H1 (cell line): ENCODE measurements at regions not wholly inside any gene's neighbourhood (a gene's known extent, or its start where the extent isn't known, plus 50 kb on each side); places are given as distances from the start of the nearest gene placed in this dataset.
"Not testable (repeated sequence)": the region's sequence is repeated elsewhere in the genome, so short reads cannot be mapped to it uniquely, and the experiment has no call there.

Experiments used
- BRCA1 ChIP-seq: IDR thresholded peaks from 2 replicates; pipeline ENCODE4 v1.6.1; 2012; ENCODE audit warnings: low read depth, low read length, improper control_type of control experiment
- CHD1 ChIP-seq: IDR thresholded peaks from 2 replicates; pipeline ENCODE4 v1.6.1; 2012; ENCODE audit warnings: low read depth, low read length, improper control_type of control experiment
- CREB1 ChIP-seq: IDR thresholded peaks from 2 replicates; pipeline ENCODE4 v1.6.1; 2012; ENCODE audit warnings: inconsistent platforms
- CTCF ChIP-seq, 3 experiments: IDR thresholded peaks; 1 replicate in 2 of 3; 2 replicates in 1 of 3; pipeline versions ENCODE4 v1.5.1 to v1.6.1; 2011; ENCODE audit warnings: low read length in 3 of 3, mild to moderate bottlenecking in 3 of 3, inconsistent platforms in 2 of 3, low read depth in 1 of 3, moderate library complexity in 1 of 3; ENCODE audit not compliant: insufficient read depth in 1 of 3; ENCODE audit errors: control extremely low read depth in 1 of 3
- EP300 ChIP-seq, 2 experiments: IDR thresholded peaks; 1 replicate in 1 of 2; 2 replicates in 1 of 2; pipeline ENCODE4 v1.6.1; 2011 to 2012; ENCODE audit warnings: low read depth in 2 of 2, low read length in 2 of 2, mild to moderate bottlenecking in 2 of 2, borderline replicate concordance in 1 of 2, inconsistent platforms in 1 of 2, moderate library complexity in 1 of 2
- EZH2 ChIP-seq: fragments of 200-600 bp; sonication (generic); IDR thresholded peaks from 2 replicates; pipeline ENCODE4 v1.7.1; 2012; ENCODE audit warnings: low read depth, mild to moderate bottlenecking, moderate library complexity, low read length, inconsistent platforms; ENCODE audit not compliant: severe bottlenecking
- GTF2F1 ChIP-seq: IDR thresholded peaks from 2 replicates; pipeline ENCODE4 v1.6.1; 2012; ENCODE audit warnings: low read depth, low read length, improper control_type of control experiment, borderline replicate concordance
- NRF1 ChIP-seq: IDR thresholded peaks from 2 replicates; pipeline ENCODE4 v1.6.1; 2011; ENCODE audit warnings: mild to moderate bottlenecking, low read depth, low read length, improper control_type of control experiment
- POLR2A ChIP-seq, 2 experiments: IDR thresholded peaks; 1 replicate in 1 of 2; 2 replicates in 1 of 2; pipeline ENCODE4 v1.6.1; 2011; ENCODE audit warnings: low read depth in 2 of 2, low read length in 2 of 2, mild to moderate bottlenecking in 2 of 2; ENCODE audit errors: control extremely low read depth in 1 of 2
- RAD21 ChIP-seq, 2 experiments: IDR thresholded peaks in 1 of 2; conservative IDR thresholded peaks in 1 of 2; 2 replicates each; pipeline ENCODE4 v1.6.1; 2011; ENCODE audit warnings: low read depth in 2 of 2, low read length in 2 of 2, improper control_type of control experiment in 1 of 2, inconsistent platforms in 1 of 2, mild to moderate bottlenecking in 1 of 2, moderate library complexity in 1 of 2
- RFX5 ChIP-seq: IDR thresholded peaks from 2 replicates; pipeline ENCODE4 v1.6.1; 2011; ENCODE audit warnings: low read depth, low read length, improper control_type of control experiment, borderline replicate concordance
- USF2 ChIP-seq: IDR thresholded peaks from 2 replicates; pipeline ENCODE4 v1.6.1; 2011; ENCODE audit warnings: low read length, improper control_type of control experiment

- TF ChIP-seq RAD21 (IDR thresholded peaks at IDR 0.05 in 1 of 2, conservative IDR thresholded peaks at IDR 0.05 in 1 of 2; ENCODE audit: low read depth in 2 of 2, low read length in 2 of 2); POLR2A (IDR thresholded peaks at IDR 0.05; ENCODE audit: control extremely low read depth in 1 of 2, low read depth in 2 of 2, low read length in 2 of 2); CHD1; BRCA1; CTCF (IDR thresholded peaks at IDR 0.05; ENCODE audit: control extremely low read depth in 1 of 3, insufficient read depth in 1 of 3, low read depth in 1 of 3, low read length in 3 of 3); CREB1; RFX5; EP300 (IDR thresholded peaks at IDR 0.05; ENCODE audit: borderline replicate concordance in 1 of 2, low read depth in 2 of 2, low read length in 2 of 2); GTF2F1; EZH2; NRF1; USF2: not testable (repeated sequence)
Observed at GRCh38 chr7:76956531-76956930, 75.6 kb downstream of the SPDYE17 start.
